CD14-positive monocyte (primary cell): ENCODE measurements at regions not wholly inside any gene's neighbourhood (a gene's known extent, or its start where the extent isn't known, plus 50 kb on each side); places are given as distances from the start of the nearest gene placed in this dataset.

ENCODE experiments used
- DNase-seq, 3 donors: peaks; one replicate each; pipeline ENCODE4 v3.0.0-alpha.2; 2011 to 2022
- H2AFZ ChIP-seq: 2 replicates; pipeline ENCODE4 v1.6.0; 2012; ENCODE audit warnings: mild to moderate bottlenecking, low read depth, low read length, inconsistent platforms; ENCODE audit not compliant: insufficient read depth, poor library complexity, severe bottlenecking
- H3K27ac ChIP-seq, 2 donors: 1 replicate in 1 of 2; 2 replicates in 1 of 2; pipeline ENCODE4 v1.5.1; 2012 to 2013; ENCODE audit warnings: low read length in 2 of 2, control low read depth in 1 of 2, inconsistent platforms in 1 of 2, low read depth in 1 of 2, mild to moderate bottlenecking in 1 of 2
- H3K27me3 ChIP-seq, 2 donors: one replicate each; pipeline versions ENCODE4 v1.6.0 to v1.6.1; 2011 to 2013; ENCODE audit warnings: low read length in 2 of 2; ENCODE audit not compliant: control insufficient read depth in 2 of 2, insufficient read depth in 2 of 2
- H3K36me3 ChIP-seq, 2 donors: replicated peaks in 1 of 2; 1 replicate in 1 of 2; 2 replicates in 1 of 2; pipeline versions ENCODE4 v1.5.1 to v1.6.1; 2012 to 2013; ENCODE audit warnings: low read length in 2 of 2, control low read depth in 1 of 2, inconsistent platforms in 1 of 2, mild to moderate bottlenecking in 1 of 2; ENCODE audit not compliant: insufficient read depth in 2 of 2, control insufficient read depth in 1 of 2
- H3K4me1 ChIP-seq, 2 donors: 1 replicate in 1 of 2; 2 replicates in 1 of 2; pipeline versions ENCODE4 v1.5.1 to v1.6.1; 2012 to 2013; ENCODE audit warnings: low read length in 2 of 2, control low read depth in 1 of 2, inconsistent platforms in 1 of 2, mild to moderate bottlenecking in 1 of 2, moderate library complexity in 1 of 2; ENCODE audit not compliant: insufficient read depth in 2 of 2, control insufficient read depth in 1 of 2
- H3K4me2 ChIP-seq: replicated peaks from 2 replicates; pipeline ENCODE3; 2012; ENCODE audit warnings: low read length, moderate library complexity, mild to moderate bottlenecking; ENCODE audit not compliant: poor library complexity, severe bottlenecking; ENCODE audit errors: extremely low read depth
- H3K4me3 ChIP-seq, 3 experiments: fragments of 200-600 bp in 1 of 3; sonication (generic) in 1 of 3; replicated peaks in 1 of 3; 1 replicate in 2 of 3; 2 replicates in 1 of 3; pipeline ENCODE4 v1.5.1; 2011 to 2013; ENCODE audit warnings: low read length in 3 of 3, mild to moderate bottlenecking in 3 of 3, control low read depth in 2 of 3, low read depth in 2 of 3, inconsistent platforms in 1 of 3, moderate library complexity in 1 of 3
- H3K79me2 ChIP-seq: 2 replicates; pipeline ENCODE4 v1.6.0; 2012; ENCODE audit warnings: mild to moderate bottlenecking, control low read depth, inconsistent platforms, low read length, moderate library complexity; ENCODE audit not compliant: insufficient read depth
- H3K9ac ChIP-seq: 2 replicates; pipeline ENCODE4 v1.6.0; 2017; ENCODE audit warnings: low read length, mild to moderate bottlenecking; ENCODE audit not compliant: insufficient read depth, poor library complexity, severe bottlenecking
- H3K9me3 ChIP-seq, 2 donors: replicated peaks in 1 of 2; 1 replicate in 1 of 2; 2 replicates in 1 of 2; pipeline versions ENCODE4 v1.5.1 to v1.6.1; 2012 to 2013; ENCODE audit warnings: low read length in 2 of 2, control low read depth in 1 of 2; ENCODE audit not compliant: control insufficient read depth in 1 of 2, insufficient read depth in 1 of 2
- H4K20me1 ChIP-seq: 2 replicates; pipeline ENCODE4 v1.6.0; 2012; ENCODE audit warnings: mild to moderate bottlenecking, low read length, control low read depth, moderate library complexity; ENCODE audit not compliant: insufficient read depth
- H3K27ac Mint-ChIP-seq, 7 donors: one replicate each; pipeline ENCODE4 v1.8.0; 2020; ENCODE audit warnings: mild to moderate bottlenecking in 7 of 7, mixed read lengths in 7 of 7, moderate library complexity in 6 of 7, inconsistent platforms in 2 of 7
- H3K27me3 Mint-ChIP-seq, 3 donors: one replicate each; pipeline ENCODE4 v1.8.0; 2021 to 2022; ENCODE audit warnings: low read depth in 3 of 3, mild to moderate bottlenecking in 3 of 3, mixed read lengths in 3 of 3, moderate library complexity in 3 of 3, inconsistent platforms in 1 of 3
- H3K36me3 Mint-ChIP-seq, 2 donors: one replicate each; pipeline ENCODE4 v1.8.0; 2020; ENCODE audit warnings: mixed read lengths in 2 of 2, inconsistent platforms in 1 of 2, mild to moderate bottlenecking in 1 of 2
- H3K4me1 Mint-ChIP-seq: one replicate; pipeline ENCODE4 v1.8.0; 2020; ENCODE audit warnings: mild to moderate bottlenecking, mixed read lengths
- H3K4me3 Mint-ChIP-seq, 2 donors: one replicate each; pipeline ENCODE4 v1.8.0; 2020; ENCODE audit warnings: mild to moderate bottlenecking in 2 of 2, mixed read lengths in 2 of 2, moderate library complexity in 1 of 2
- H3K9me3 Mint-ChIP-seq, 7 donors: one replicate each; pipeline ENCODE4 v1.8.0; 2020 to 2022; ENCODE audit warnings: mixed read lengths in 7 of 7, mild to moderate bottlenecking in 6 of 7, moderate library complexity in 6 of 7, inconsistent platforms in 2 of 7
- CTCF ChIP-seq: fragments of 200-600 bp; IDR thresholded peaks from one replicate; pipeline ENCODE4 v1.8.0; 2022; ENCODE audit warnings: antibody characterized with exemption, mild to moderate bottlenecking
- WGBS: methylation state at CpG from one replicate; pipeline ENCODE4 v1.1.5; 2013; ENCODE audit warnings: missing lambda C conversion rate; ENCODE audit not compliant: insufficient coverage; 5-methylcytosine and 5-hydroxymethylcytosine counted together
- intact Hi-C, 2 donors: fragments of 100-400 bp; cut with micrococcal nuclease; formaldehyde crosslinking; loops; one replicate each; pipeline versions ENCODE4 v1.15.0 to v1.15.1; 2023

GRCh38 chr5:133741818-133742355, 129.5 kb upstream of the FSTL4 start:
- no peak overlapping the region for H2AFZ ChIP-seq
- peaks cover 0 to 3% (median 0%) of the 10 kb centered on the region in 7 donors for H3K9me3 Mint-ChIP-seq

GRCh38 chr5:133741396-133741795, 129.1 kb upstream of the FSTL4 start:
- TF ChIP-seq CTCF, result no peak
- Mint-ChIP-seq H3K27me3 (peaks cover 0 to 3% (median 0%) of the 10 kb centered on the region in 3 donors), H3K27ac (no peak overlapping the region), H3K4me3 (no peak overlapping the region), H3K9me3 (peaks cover 0 to 3% (median 0%) of the 10 kb centered on the region in 7 donors), H3K4me1 (no peaks in the 10 kb centered on the region), H3K36me3 (no peaks in the 10 kb centered on the region)
- Histone ChIP-seq H4K20me1 (no peaks in the 10 kb centered on the region), H3K36me3 (no peaks in the 10 kb centered on the region), H3K9ac (no peak overlapping the region), H3K9me3 (no peaks in the 10 kb centered on the region), H3K79me2 (no peaks in the 10 kb centered on the region), H3K27ac (no peak overlapping the region), H3K4me3 (no peak overlapping the region), H3K4me2 (no peak overlapping the region), H3K4me1 (no peaks in the 10 kb centered on the region), H3K27me3 (no peaks in the 10 kb centered on the region), H2AFZ (no peak overlapping the region)
- WGBS, result 100% methylated on average over 3 of the region's 4 CpGs
- intact Hi-C loops, result no loop called here
- no peak for DNase-seq

More at GRCh38 chr5:133741818-133742355, 129.5 kb upstream of the FSTL4 start:
- no peak overlapping the region for H3K9ac ChIP-seq
- intact Hi-C loops, result no loop called here
- no peak for DNase-seq
- H3K4me3 Mint-ChIP-seq, result no peak overlapping the region
- H3K27ac ChIP-seq, result no peak overlapping the region
- no peaks in the 10 kb centered on the region for H3K4me1 ChIP-seq
- H3K4me2 ChIP-seq, result no peak overlapping the region
- H3K36me3 ChIP-seq, result no peaks in the 10 kb centered on the region
- no peaks in the 10 kb centered on the region for H3K27me3 ChIP-seq
- H3K4me3 ChIP-seq, result no peak overlapping the region
- no peak for TF ChIP-seq CTCF
- no peaks in the 10 kb centered on the region for H3K4me1 Mint-ChIP-seq
- no peaks in the 10 kb centered on the region for H3K36me3 Mint-ChIP-seq
- 75% methylated on average over 2 of the region's 4 CpGs for WGBS
- H4K20me1 ChIP-seq, result no peaks in the 10 kb centered on the region
- no peaks in the 10 kb centered on the region for H3K79me2 ChIP-seq
- peaks cover 0 to 2% of the 10 kb centered on the region in 2 donors for H3K9me3 ChIP-seq
- H3K27me3 Mint-ChIP-seq, result peaks cover 0 to 3% (median 0%) of the 10 kb centered on the region in 3 donors
- no peak overlapping the region for H3K27ac Mint-ChIP-seq
